OCI-LY7 (cell line): ENCODE measurements at regions not wholly inside any gene's neighbourhood (a gene's known extent, or its start where the extent isn't known, plus 50 kb on each side); places are given as distances from the start of the nearest gene placed in this dataset.

Experiments used
- BruUV-seq: library from RNA; stranded (reverse); fragments of 400-500 nt; replicated peaks from 2 replicates; lab custom pipeline; 2021; lab: Mats Ljungman, UMichigan
- CTCF ChIA-PET: fragments of 300-600 bp; sonication (Branson Sonifier 250); formaldehyde crosslinking; loops from one replicate; lab custom pipeline; 2022; ENCODE audit warnings: antibody characterized with exemption; ENCODE audit not compliant: unreplicated experiment; lab: Charles Lee
- POLR2A ChIA-PET: fragments of 300-600 bp; sonication (Branson Sonifier 250); formaldehyde crosslinking; loops from one replicate; lab custom pipeline; 2022; ENCODE audit warnings: antibody characterized with exemption; lab: Charles Lee
- DNase-seq: peaks from one replicate; pipeline ENCODE4 v3.0.0-alpha.2; 2015; ENCODE audit warnings: low spot score
- H2AFZ ChIP-seq: fragments of 200-600 bp; sonication (generic), shearing (Covaris generic); 2 replicates; pipeline ENCODE4 v1.6.1; 2014; ENCODE audit warnings: mild to moderate bottlenecking, antibody characterized with exemption, low read length, moderate library complexity
- H3K27ac ChIP-seq: fragments of 200-600 bp; sonication (generic); 2 replicates; pipeline ENCODE4 v1.5.1; 2014; ENCODE audit warnings: mixed run types, low read depth, mild to moderate bottlenecking, moderate library complexity, low read length, inconsistent platforms; ENCODE audit not compliant: poor library complexity, severe bottlenecking
- H3K36me3 ChIP-seq: fragments of 200-600 bp; sonication (generic); 2 replicates; pipeline ENCODE4 v1.6.1; 2014; ENCODE audit warnings: mild to moderate bottlenecking, antibody characterized with exemption, low read length, moderate library complexity, mixed read lengths; ENCODE audit not compliant: insufficient read depth
- H3K4me1 ChIP-seq: fragments of 200-600 bp; sonication (generic); 2 replicates; pipeline ENCODE4 v1.5.1; 2014; ENCODE audit warnings: mild to moderate bottlenecking, low read length; ENCODE audit not compliant: insufficient read depth, poor library complexity, severe bottlenecking
- H3K4me2 ChIP-seq: fragments of 200-600 bp; sonication (generic); 2 replicates; pipeline ENCODE4 v1.6.1; 2014; ENCODE audit warnings: mild to moderate bottlenecking, low read length
- H3K4me3 ChIP-seq: fragments of 200-600 bp; sonication (generic); 2 replicates; pipeline ENCODE4 v1.5.1; 2014; ENCODE audit warnings: mild to moderate bottlenecking, low read depth, low read length; ENCODE audit not compliant: poor library complexity, severe bottlenecking
- H3K79me2 ChIP-seq: fragments of 200-600 bp; sonication (generic); 2 replicates; pipeline ENCODE4 v1.6.1; 2016; ENCODE audit warnings: low read depth, mild to moderate bottlenecking, low read length, moderate library complexity, mixed read lengths; ENCODE audit not compliant: insufficient read depth
- H3K9me2 ChIP-seq: fragments of 200-600 bp; sonication (generic); 2 replicates; pipeline ENCODE4 v1.6.1; 2016; ENCODE audit warnings: mild to moderate bottlenecking, low read length, mixed read lengths; ENCODE audit not compliant: insufficient read depth
- H3K9me3 ChIP-seq: fragments of 200-600 bp; sonication (generic); 2 replicates; pipeline ENCODE4 v1.6.1; 2014; ENCODE audit warnings: mild to moderate bottlenecking, mixed run types, low read length, mixed read lengths
- H4K20me1 ChIP-seq: fragments of 200-600 bp; sonication (generic); 2 replicates; pipeline ENCODE4 v1.6.1; 2014; ENCODE audit warnings: mild to moderate bottlenecking, antibody characterized with exemption, low read length, moderate library complexity, mixed read lengths; ENCODE audit not compliant: insufficient read depth
- EZH2phosphoT487 ChIP-seq: fragments of 200-600 bp; sonication (generic); IDR thresholded peaks from 2 replicates; pipeline ENCODE4 v1.6.1; 2018; ENCODE audit warnings: low read depth, borderline replicate concordance, mild to moderate bottlenecking, mixed run types, antibody characterized with exemption, low read length, moderate library complexity, mixed read lengths
- intact Hi-C: fragments of 100-400 bp; cut with micrococcal nuclease; formaldehyde crosslinking; loops from one replicate; pipeline ENCODE4 v1.10.0; 2022; ENCODE audit not compliant: unreplicated experiment
- TF ChIP-seq, protein P1 (sequence below): fragments of 200-600 bp; sonication (generic); conservative IDR thresholded peaks from 2 replicates; pipeline ENCODE4 v1.5.1; 2014; ENCODE audit warnings: mild to moderate bottlenecking, antibody characterized with exemption, low read length, moderate library complexity, mixed read lengths

DNA sequence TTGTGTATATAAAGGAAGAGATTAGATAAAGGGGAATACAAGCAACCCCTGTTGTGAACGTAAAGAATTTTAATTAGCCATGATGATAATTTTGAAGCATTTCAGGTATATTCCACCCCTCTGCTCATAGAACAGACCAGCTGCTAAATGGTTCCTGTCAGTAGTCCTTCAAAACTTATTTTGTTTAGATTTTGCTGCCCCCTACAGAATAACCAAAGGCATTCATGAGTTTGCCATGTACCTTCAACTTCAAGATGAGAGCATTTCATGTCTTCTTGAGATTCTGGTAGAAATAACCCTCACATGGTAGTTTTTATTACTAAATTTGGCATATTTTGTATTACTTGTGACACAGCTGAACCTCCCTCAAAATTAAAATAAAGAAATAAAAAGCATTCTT, 1586.7 kb downstream of the HACE1 start:
- intact Hi-C loops, result no loop called here
- CTCF ChIA-PET, result no interaction called here

DNA sequence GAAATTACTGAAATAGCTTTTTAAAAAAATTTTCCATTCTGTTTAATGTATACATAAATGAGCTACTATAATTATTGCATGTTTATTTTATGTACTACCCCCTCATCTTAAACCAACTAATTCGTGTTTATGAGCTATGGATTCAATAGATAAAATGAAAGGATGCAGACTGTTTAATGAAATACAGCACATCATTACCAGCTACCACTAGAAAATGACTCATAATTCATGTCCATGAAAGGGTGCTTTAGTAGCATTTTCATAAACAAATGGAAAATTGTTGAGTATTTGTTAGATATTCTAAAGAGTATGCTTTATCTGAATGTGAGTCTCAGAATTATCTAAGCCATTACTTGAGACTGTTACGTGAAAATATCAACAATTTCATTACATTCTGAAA, 1590.1 kb downstream of the HACE1 start:
- BruUV-seq, result no TSS peak

More for the DNA sequence above, 1586.7 kb downstream of the HACE1 start:
- Histone ChIP-seq H2AFZ (no peak overlapping the region), H3K9me2 (no peaks in the 10 kb centered on the region), H3K4me1 (no peaks in the 10 kb centered on the region), H3K9me3 (no peaks in the 10 kb centered on the region), H4K20me1 (no peaks in the 10 kb centered on the region), H3K79me2 (no peaks in the 10 kb centered on the region), H3K4me3 (no peak overlapping the region), H3K4me2 (no peak overlapping the region), H3K36me3 (no peaks in the 10 kb centered on the region), H3K27ac (no peak overlapping the region)
- TF ChIP-seq, protein P1, sequence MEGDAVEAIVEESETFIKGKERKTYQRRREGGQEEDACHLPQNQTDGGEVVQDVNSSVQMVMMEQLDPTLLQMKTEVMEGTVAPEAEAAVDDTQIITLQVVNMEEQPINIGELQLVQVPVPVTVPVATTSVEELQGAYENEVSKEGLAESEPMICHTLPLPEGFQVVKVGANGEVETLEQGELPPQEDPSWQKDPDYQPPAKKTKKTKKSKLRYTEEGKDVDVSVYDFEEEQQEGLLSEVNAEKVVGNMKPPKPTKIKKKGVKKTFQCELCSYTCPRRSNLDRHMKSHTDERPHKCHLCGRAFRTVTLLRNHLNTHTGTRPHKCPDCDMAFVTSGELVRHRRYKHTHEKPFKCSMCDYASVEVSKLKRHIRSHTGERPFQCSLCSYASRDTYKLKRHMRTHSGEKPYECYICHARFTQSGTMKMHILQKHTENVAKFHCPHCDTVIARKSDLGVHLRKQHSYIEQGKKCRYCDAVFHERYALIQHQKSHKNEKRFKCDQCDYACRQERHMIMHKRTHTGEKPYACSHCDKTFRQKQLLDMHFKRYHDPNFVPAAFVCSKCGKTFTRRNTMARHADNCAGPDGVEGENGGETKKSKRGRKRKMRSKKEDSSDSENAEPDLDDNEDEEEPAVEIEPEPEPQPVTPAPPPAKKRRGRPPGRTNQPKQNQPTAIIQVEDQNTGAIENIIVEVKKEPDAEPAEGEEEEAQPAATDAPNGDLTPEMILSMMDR, result peak; percentile 60
- no peak for TF ChIP-seq EZH2phosphoT487
- POLR2A ChIA-PET, result no interaction called here
- BruUV-seq, result no TSS peak
- DNase-seq, result peak; percentile 17

DNA sequence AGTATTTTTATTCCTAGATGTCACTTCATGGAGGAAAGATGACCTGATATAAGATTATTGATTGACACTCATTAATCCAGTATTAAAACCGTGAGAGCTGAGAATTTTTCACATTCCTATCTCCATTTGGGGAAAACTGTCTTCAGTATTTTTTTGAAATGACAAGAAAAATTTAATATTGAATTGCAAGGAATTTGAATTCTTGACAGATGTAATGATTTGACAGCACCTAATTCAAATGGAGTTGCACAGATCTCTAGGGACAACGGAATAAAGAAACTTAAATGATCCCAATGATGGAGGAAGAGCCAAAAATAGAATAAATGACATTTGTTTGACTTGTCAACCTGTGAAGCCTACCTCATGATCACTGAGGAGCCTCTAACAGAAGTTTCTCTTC, 1591.4 kb downstream of the HACE1 start:
- Histone ChIP-seq H3K79me2 (no peaks in the 10 kb centered on the region), H2AFZ (no peak overlapping the region), H3K36me3 (no peaks in the 10 kb centered on the region), H4K20me1 (no peaks in the 10 kb centered on the region), H3K9me2 (no peaks in the 10 kb centered on the region), H3K27ac (no peak overlapping the region), H3K9me3 (no peaks in the 10 kb centered on the region), H3K4me1 (no peaks in the 10 kb centered on the region), H3K4me3 (no peak overlapping the region), H3K4me2 (no peak overlapping the region)
- DNase-seq, result no peak
- no TSS peak for BruUV-seq
- POLR2A ChIA-PET, result interaction anchor here (1.3 kb wide), 1 partner anchor 9 kb away, joined by 5 read pairs; no protein-coding TSS in a partner anchor
- CTCF ChIA-PET, result no interaction called here
- intact Hi-C loops, result no loop called here
- TF ChIP-seq, protein P1, result no peak
- TF ChIP-seq EZH2phosphoT487, result no peak

More for the DNA sequence above, 1590.1 kb downstream of the HACE1 start:
- DNase-seq, result no peak
- ChIA-PET POLR2A (interaction anchor here (0.7 kb wide), 1 partner anchor 453 kb away, joined by 3 read pairs; no protein-coding TSS in a partner anchor), CTCF (no interaction called here)
- no peak for TF ChIP-seq EZH2phosphoT487
- TF ChIP-seq, protein P1, result no peak
- H3K9me3 ChIP-seq, result no peaks in the 10 kb centered on the region
- H4K20me1 ChIP-seq, result no peaks in the 10 kb centered on the region
- no peak overlapping the region for H3K4me2 ChIP-seq
- no peaks in the 10 kb centered on the region for H3K79me2 ChIP-seq
- H2AFZ ChIP-seq, result no peak overlapping the region
- H3K9me2 ChIP-seq, result no peaks in the 10 kb centered on the region
- H3K4me1 ChIP-seq, result no peaks in the 10 kb centered on the region
- intact Hi-C loops, result no loop called here
- no peaks in the 10 kb centered on the region for H3K36me3 ChIP-seq
- H3K27ac ChIP-seq, result no peak overlapping the region
- H3K4me3 ChIP-seq, result no peak overlapping the region
